Memory B cell (primary cell): ENCODE measurements at regions not wholly inside any gene's neighbourhood (a gene's known extent, or its start where the extent isn't known, plus 50 kb on each side); places are given as distances from the start of the nearest gene placed in this dataset.

ENCODE experiments used
- ATAC-seq: fragments of 150-1000 bp; cut with Tn5 transposase; 2 replicates; pipeline ENCODE4 v1.10.0; 2021; ENCODE audit warnings: low read depth, mild to moderate bottlenecking, moderate library complexity
- DNase-seq, 2 donors: peaks; one replicate each; pipeline ENCODE4 v3.0.0; 2022; ENCODE audit warnings: low spot score in 2 of 2
- H3K27ac Mint-ChIP-seq: one replicate; pipeline ENCODE4 v1.8.0; 2022; ENCODE audit warnings: mild to moderate bottlenecking, moderate library complexity, mixed read lengths
- H3K27me3 Mint-ChIP-seq: one replicate; pipeline ENCODE4 v1.8.0; 2022; ENCODE audit warnings: mixed read lengths
- H3K36me3 Mint-ChIP-seq: one replicate; pipeline ENCODE4 v1.8.0; 2022; ENCODE audit warnings: mild to moderate bottlenecking, mixed read lengths
- H3K4me1 Mint-ChIP-seq: one replicate; pipeline ENCODE4 v1.8.0; 2022; ENCODE audit warnings: mixed read lengths
- H3K4me3 Mint-ChIP-seq: one replicate; pipeline ENCODE4 v1.8.0; 2022; ENCODE audit warnings: mild to moderate bottlenecking, moderate library complexity, mixed read lengths
- H3K9me3 Mint-ChIP-seq: one replicate; pipeline ENCODE4 v1.8.0; 2022; ENCODE audit warnings: mixed read lengths

- no peak for ATAC-seq
- Mint-ChIP-seq H3K4me3 (no peak overlapping the region), H3K36me3 (no peaks in the 10 kb centered on the region), H3K9me3 (peaks cover 4% of the 10 kb centered on the region), H3K4me1 (no peaks in the 10 kb centered on the region), H3K27me3 (peaks cover 1% of the 10 kb centered on the region), H3K27ac (no peak overlapping the region)
- no peak for DNase-seq
Observed at GRCh38 chr18:51603111-51603510, 405.6 kb upstream of the MEX3C start.

DNA sequence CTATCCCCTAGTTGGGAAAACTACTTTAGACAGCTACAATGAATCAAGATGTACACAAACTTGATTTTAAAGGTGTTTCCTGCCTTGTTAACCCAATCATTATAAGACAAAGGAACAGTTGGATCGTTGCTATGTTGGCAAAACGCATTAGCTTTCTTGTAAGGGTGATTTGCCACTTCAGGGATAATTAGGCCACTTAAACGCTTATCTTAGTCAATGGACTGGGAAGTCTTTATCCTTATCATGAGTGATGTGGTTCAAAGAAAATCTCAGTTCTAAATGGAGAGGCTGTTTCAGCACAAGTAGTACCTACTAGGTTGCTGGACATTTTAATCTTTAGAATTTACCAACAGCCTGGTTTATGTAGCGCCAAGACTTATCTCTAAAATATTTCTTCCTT lies 406.1 kb upstream of the MEX3C start:
- Mint-ChIP-seq H3K9me3 (no peaks in the 10 kb centered on the region), H3K27me3 (peaks cover 1% of the 10 kb centered on the region), H3K4me1 (no peaks in the 10 kb centered on the region), H3K36me3 (no peaks in the 10 kb centered on the region), H3K27ac (no peak overlapping the region), H3K4me3 (no peak overlapping the region)
- no peak for DNase-seq
- no peak for ATAC-seq

GRCh38 chr18:51610481-51610880 lies 413.0 kb upstream of the MEX3C start:
- no peak for ATAC-seq
- no peaks in the 10 kb centered on the region for H3K9me3 Mint-ChIP-seq
- no peak overlapping the region for H3K4me3 Mint-ChIP-seq
- peaks cover 4% of the 10 kb centered on the region for H3K27me3 Mint-ChIP-seq
- H3K36me3 Mint-ChIP-seq = no peaks in the 10 kb centered on the region
- DNase-seq = no peak
- H3K27ac Mint-ChIP-seq = no peak overlapping the region
- no peaks in the 10 kb centered on the region for H3K4me1 Mint-ChIP-seq

DNA sequence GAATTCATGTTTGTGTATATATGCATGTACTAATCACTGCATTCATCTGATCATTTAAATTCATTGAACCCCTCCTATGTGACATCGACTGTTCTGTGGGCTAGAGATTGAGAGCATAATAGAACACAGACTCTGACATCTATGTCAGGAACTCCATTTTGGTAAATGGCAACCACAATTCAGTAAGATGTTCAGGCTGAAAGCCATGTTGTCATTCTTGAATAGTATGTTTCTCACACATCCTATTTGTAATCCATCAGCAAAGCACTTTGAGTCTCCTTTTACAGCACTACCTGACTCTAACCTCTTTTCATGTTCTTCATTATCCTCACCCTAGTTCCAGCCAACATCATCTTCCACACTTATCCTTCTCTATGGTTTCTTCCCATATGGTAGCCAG lies 413.8 kb upstream of the MEX3C start:
- Mint-ChIP-seq H3K27ac (no peak overlapping the region), H3K4me3 (no peak overlapping the region), H3K36me3 (no peaks in the 10 kb centered on the region), H3K9me3 (no peaks in the 10 kb centered on the region), H3K27me3 (peaks cover 6% of the 10 kb centered on the region), H3K4me1 (no peaks in the 10 kb centered on the region)
- DNase-seq (no peak), ATAC-seq (no peak)

DNA sequence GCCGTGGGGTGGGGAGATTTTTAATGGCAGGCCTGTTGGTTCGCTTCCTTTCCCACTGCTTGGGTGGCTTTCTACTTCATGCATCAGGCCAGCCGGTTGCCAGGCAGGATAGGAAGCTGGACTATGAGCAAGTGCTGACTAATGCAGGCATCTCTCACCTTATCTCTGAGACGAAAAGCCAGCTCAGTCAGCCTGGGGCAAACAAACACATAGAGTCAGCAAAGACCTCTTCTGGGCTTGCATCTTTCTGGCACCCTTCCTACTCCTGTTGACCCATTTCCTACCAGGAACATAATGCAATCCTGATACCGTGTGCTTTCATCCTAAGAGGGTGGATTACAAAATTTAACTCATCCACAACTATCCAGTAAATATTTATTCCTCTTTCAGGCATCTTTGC lies 416.6 kb upstream of the MEX3C start:
- ATAC-seq (no peak), DNase-seq (no peak)
- no peaks in the 10 kb centered on the region for H3K4me1 Mint-ChIP-seq
- H3K4me3 Mint-ChIP-seq = no peak overlapping the region
- no peak overlapping the region for H3K27ac Mint-ChIP-seq
- no peaks in the 10 kb centered on the region for H3K36me3 Mint-ChIP-seq
- peaks cover 6% of the 10 kb centered on the region for H3K27me3 Mint-ChIP-seq
- no peaks in the 10 kb centered on the region for H3K9me3 Mint-ChIP-seq

GRCh38 chr18:51614967-51615571 lies 417.6 kb upstream of the MEX3C start:
- Mint-ChIP-seq H3K36me3 (no peaks in the 10 kb centered on the region), H3K27ac (no peak overlapping the region), H3K27me3 (peaks cover 6% of the 10 kb centered on the region), H3K9me3 (no peaks in the 10 kb centered on the region), H3K4me1 (no peaks in the 10 kb centered on the region), H3K4me3 (no peak overlapping the region)
- ATAC-seq (no peak), DNase-seq (no peak)

DNA sequence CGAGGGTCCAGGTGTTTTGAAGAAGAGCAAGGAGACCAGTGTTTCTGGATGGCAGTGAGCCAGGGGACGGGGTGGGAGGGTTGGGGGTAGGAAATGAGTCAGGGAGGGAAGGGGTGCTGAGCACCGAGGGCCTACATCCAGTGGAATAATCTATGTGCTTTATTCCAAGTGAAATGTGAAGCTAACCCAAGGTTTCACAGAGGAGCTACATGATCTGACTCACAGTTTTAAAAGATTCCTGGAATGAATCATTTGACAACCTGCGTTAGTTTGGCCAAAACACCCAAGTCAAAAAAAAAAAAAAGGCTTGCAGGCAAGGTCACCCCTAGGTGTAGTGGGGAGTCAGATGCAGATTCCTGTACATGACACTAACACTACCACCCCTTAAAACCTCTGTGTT lies 419.7 kb upstream of the MEX3C start:
- ATAC-seq (no peak), DNase-seq (no peak)
- Mint-ChIP-seq H3K4me1 (no peaks in the 10 kb centered on the region), H3K4me3 (no peak overlapping the region), H3K27ac (no peak overlapping the region), H3K27me3 (peaks cover 4% of the 10 kb centered on the region), H3K36me3 (no peaks in the 10 kb centered on the region), H3K9me3 (no peaks in the 10 kb centered on the region)

DNA sequence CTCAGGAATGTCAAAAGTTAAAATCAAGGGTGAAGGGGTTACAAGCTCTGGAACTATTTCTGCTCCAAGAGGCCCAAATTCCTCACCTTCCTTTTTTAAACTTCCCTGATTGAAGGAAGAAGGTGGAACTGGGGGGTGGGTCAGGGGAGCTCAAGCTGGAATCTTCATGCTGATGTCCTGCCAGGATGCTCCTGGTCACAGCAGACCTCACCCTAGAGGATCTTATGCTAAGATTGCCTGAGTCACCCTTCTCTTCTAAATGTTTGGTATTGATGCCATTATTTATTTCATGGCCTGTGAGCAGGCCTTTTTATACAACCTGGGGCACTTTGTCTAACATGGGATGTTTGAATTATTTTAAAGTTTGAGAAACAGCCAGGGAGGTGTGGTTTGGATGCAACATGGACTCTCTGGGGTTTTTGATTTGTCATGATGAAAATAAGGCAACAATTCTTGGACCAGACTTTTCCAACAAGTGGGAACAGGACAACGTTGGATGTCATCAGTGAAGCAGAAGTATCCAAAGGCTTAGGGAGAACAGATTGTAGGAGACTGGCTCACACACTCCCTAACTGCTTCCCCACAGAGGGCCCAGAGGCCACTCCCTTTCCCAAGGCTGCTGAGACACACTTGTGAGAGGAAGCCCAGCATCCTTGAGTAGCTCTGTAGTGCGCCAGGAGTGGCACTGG lies 420.2 kb upstream of the MEX3C start:
- Mint-ChIP-seq H3K27ac (no peak overlapping the region), H3K36me3 (no peaks in the 10 kb centered on the region), H3K27me3 (peaks cover 4% of the 10 kb centered on the region), H3K9me3 (no peaks in the 10 kb centered on the region), H3K4me1 (no peaks in the 10 kb centered on the region), H3K4me3 (no peak overlapping the region)
- ATAC-seq (no peak), DNase-seq (no peak)

- H3K36me3 Mint-ChIP-seq = no peaks in the 10 kb centered on the region
- H3K9me3 Mint-ChIP-seq = no peaks in the 10 kb centered on the region
- H3K4me1 Mint-ChIP-seq = no peaks in the 10 kb centered on the region
- no peak for ATAC-seq
- H3K4me3 Mint-ChIP-seq = no peak overlapping the region
- peaks cover 4% of the 10 kb centered on the region for H3K27me3 Mint-ChIP-seq
- DNase-seq = no peak
- H3K27ac Mint-ChIP-seq = no peak overlapping the region
Observed at GRCh38 chr18:51619283-51619682, 421.8 kb upstream of the MEX3C start.

- Mint-ChIP-seq H3K4me3 (no peak overlapping the region), H3K27ac (no peak overlapping the region), H3K4me1 (no peaks in the 10 kb centered on the region), H3K27me3 (peaks cover 6% of the 10 kb centered on the region), H3K36me3 (no peaks in the 10 kb centered on the region), H3K9me3 (no peaks in the 10 kb centered on the region)
- no peak for ATAC-seq
- peak in 1 of 2 donors; percentile 21 for DNase-seq
Observed at GRCh38 chr18:51621113-51621863, 423.8 kb upstream of the MEX3C start.

DNA sequence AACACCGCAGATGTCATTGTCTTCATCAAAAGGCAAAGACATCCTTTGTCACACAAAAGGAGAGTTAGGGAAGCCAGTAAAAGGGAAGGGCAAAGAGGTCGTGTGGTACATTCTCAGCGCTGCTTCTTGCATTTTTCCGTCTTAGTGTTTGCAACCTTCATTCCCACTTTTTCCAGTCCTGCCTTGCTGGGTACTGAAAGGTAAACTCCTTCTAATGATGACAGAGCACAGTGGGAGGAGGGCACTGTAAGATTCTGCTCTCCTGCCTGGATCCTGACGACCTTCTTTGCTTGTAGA lies 424.3 kb upstream of the MEX3C start:
- H3K27me3 Mint-ChIP-seq = peaks cover 6% of the 10 kb centered on the region
- no peak overlapping the region for H3K27ac Mint-ChIP-seq
- ATAC-seq = no peak
- DNase-seq = no peak
- H3K4me1 Mint-ChIP-seq = no peaks in the 10 kb centered on the region
- no peaks in the 10 kb centered on the region for H3K9me3 Mint-ChIP-seq
- no peak overlapping the region for H3K4me3 Mint-ChIP-seq
- no peaks in the 10 kb centered on the region for H3K36me3 Mint-ChIP-seq

GRCh38 chr18:51622702-51623101 lies 425.2 kb upstream of the MEX3C start:
- Mint-ChIP-seq H3K4me1 (no peaks in the 10 kb centered on the region), H3K27me3 (peaks cover 6% of the 10 kb centered on the region), H3K9me3 (no peaks in the 10 kb centered on the region), H3K36me3 (no peaks in the 10 kb centered on the region), H3K4me3 (no peak overlapping the region), H3K27ac (no peak overlapping the region)
- ATAC-seq (no peak), DNase-seq (no peak)

- Mint-ChIP-seq H3K9me3 (no peaks in the 10 kb centered on the region), H3K36me3 (no peaks in the 10 kb centered on the region), H3K27ac (no peak overlapping the region), H3K4me1 (no peaks in the 10 kb centered on the region), H3K27me3 (peaks cover 6% of the 10 kb centered on the region), H3K4me3 (no peak overlapping the region)
- DNase-seq (no peak), ATAC-seq (no peak)
Observed at GRCh38 chr18:51623653-51624052, 426.2 kb upstream of the MEX3C start.

DNA sequence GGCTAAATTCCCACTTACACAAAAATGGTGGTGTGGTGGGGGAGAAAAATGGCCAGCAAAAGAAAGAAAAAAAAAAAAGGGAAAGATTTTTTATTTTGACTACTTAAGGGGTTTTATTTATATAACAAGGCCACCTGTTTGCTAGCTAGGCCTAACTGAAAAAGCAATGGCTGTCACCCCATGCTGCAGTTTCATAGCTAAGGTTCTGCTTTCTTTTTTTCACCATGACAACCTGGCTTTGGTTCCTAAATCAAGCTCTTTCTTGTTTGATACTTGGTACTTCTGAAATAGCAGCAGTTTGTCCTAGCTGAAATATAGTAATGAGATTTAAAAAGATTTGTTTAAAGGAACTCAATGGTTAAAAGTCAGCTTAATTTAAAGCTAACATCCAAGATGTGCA lies 433.2 kb upstream of the MEX3C start:
- Mint-ChIP-seq H3K27me3 (peaks cover 3% of the 10 kb centered on the region), H3K4me3 (no peak overlapping the region), H3K36me3 (peaks cover under 1% of the 10 kb centered on the region), H3K4me1 (peaks cover 2% of the 10 kb centered on the region), H3K9me3 (peaks cover 2% of the 10 kb centered on the region), H3K27ac (no peak overlapping the region)
- ATAC-seq = peak; percentile 29
- no peak for DNase-seq

GRCh38 chr18:51637881-51638280 lies 440.4 kb upstream of the MEX3C start:
- Mint-ChIP-seq H3K27me3 (peaks cover 3% of the 10 kb centered on the region), H3K27ac (no peak overlapping the region), H3K4me3 (no peak overlapping the region), H3K9me3 (peaks cover 5% of the 10 kb centered on the region), H3K4me1 (no peaks in the 10 kb centered on the region), H3K36me3 (peaks cover 3% of the 10 kb centered on the region)
- ATAC-seq (no peak), DNase-seq (no peak)
